ENCODE measurements at regions not wholly inside any gene's neighbourhood (a gene's known extent, or its start where the extent isn't known, plus 50 kb on each side); places are given as distances from the start of the nearest gene placed in this dataset.

DNA sequence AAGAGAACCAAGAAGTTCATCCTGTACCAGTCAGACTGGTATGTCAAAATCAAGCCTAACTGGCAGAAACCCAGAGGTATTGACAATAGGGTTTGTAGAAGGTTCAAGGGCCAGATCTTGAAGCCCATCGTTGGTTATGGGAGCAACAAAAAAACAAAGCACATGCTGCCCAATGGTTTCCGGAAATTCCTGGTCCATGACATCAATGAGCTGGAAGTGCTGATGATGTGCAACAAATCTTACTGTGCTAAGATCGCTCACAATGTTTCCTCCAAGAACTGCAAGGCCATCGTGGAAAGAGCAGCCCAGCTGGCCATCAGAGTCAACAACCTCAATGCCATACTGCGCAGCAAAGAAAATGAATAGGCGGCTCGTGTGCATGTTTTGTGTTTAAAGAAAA is 172.7 kb upstream of the MED14 start:
- H4K8ac ChIP-seq (ENCODE audit: extremely low read depth, insufficient read depth, low read length), result no peak overlapping the region
- no peaks in the 10 kb centered on the region for H3K9me3 ChIP-seq (ENCODE audit: insufficient read depth in 2 of 2, low read depth in 1 of 2, low read length in 1 of 2)
- H2BK120ac ChIP-seq (replicated peaks; ENCODE audit: low read depth, low read length), result no peak overlapping the region
- no peak overlapping the region for H4K91ac ChIP-seq (replicated peaks; ENCODE audit: insufficient read length, low read length)
- POLR2A ChIA-PET (ENCODE audit: partially characterized antibody), result no interaction called here
- no peak overlapping the region for H3K27ac ChIP-seq (ENCODE audit: low read depth, low read length)
- H3K4me2 ChIP-seq (ENCODE audit: insufficient read depth in 1 of 2, low read depth in 2 of 2, low read length in 2 of 2), result no peak overlapping the region
- CTCF ChIA-PET (ENCODE audit: partially characterized antibody), result no interaction called here
- DNase-seq (ENCODE audit: low read depth in 1 of 2, low spot score in 2 of 2), result no peak
- WGBS, 2 experiments (ENCODE audit: extremely low coverage in 1 of 2, insufficient coverage in 1 of 2, insufficient read length in 1 of 2, insufficient replicate concordance in 2 of 2, low coverage in 1 of 2, low lambda C conversion rate in 2 of 2, missing lambda C conversion rate in 1 of 2), result 100% methylated on average over 6 of the region's 7 CpGs; no CpG with 5 or more reads in 1 of the 2 experiments
- H2BK20ac ChIP-seq (ENCODE audit: low read length), result no peak overlapping the region
- FAIRE-seq, result no peak
- no peaks in the 10 kb centered on the region for H3K36me3 ChIP-seq (ENCODE audit: control insufficient read depth in 2 of 4, insufficient read depth in 4 of 4, low read length in 3 of 4)
- H3K56ac ChIP-seq (replicated peaks; ENCODE audit: insufficient read length, low read depth, low read length), result no peak overlapping the region
- H3K18ac ChIP-seq (ENCODE audit: extremely low read depth, low read length), result no peak overlapping the region
- no peak overlapping the region for H2AFZ ChIP-seq (ENCODE audit: low read length)
- H2BK15ac ChIP-seq (ENCODE audit: low read length), result no peak overlapping the region
- H3K23me2 ChIP-seq (ENCODE audit: low read depth, low read length), result no peaks in the 10 kb centered on the region
- TF ChIP-seq CBX5 (IDR thresholded peaks at IDR 0.05; ENCODE audit: low read depth, low read length), result no peak
- no peak for TF ChIP-seq RFX5 (IDR thresholded peaks at IDR 0.05; ENCODE audit: borderline replicate concordance, low read depth, low read length)
- no peak for TF ChIP-seq TAF1 (IDR thresholded peaks at IDR 0.05; ENCODE audit: low read depth, low read length)
- no peak for TF ChIP-seq BACH1 (IDR thresholded peaks at IDR 0.05; ENCODE audit: low read length)
- no peak for TF ChIP-seq TEAD4 (IDR thresholded peaks at IDR 0.05; ENCODE audit: low read depth, low read length)
- TF ChIP-seq KDM4A (IDR thresholded peaks at IDR 0.05; ENCODE audit: low read depth, low read length, severe bottlenecking), result no peak
- TF ChIP-seq SIN3A (conservative IDR thresholded peaks at IDR 0.05 in 1 of 2, IDR thresholded peaks at IDR 0.05 in 1 of 2; ENCODE audit: low read depth in 1 of 2, low read length in 2 of 2), result no peak
- TF ChIP-seq, protein P1, sequence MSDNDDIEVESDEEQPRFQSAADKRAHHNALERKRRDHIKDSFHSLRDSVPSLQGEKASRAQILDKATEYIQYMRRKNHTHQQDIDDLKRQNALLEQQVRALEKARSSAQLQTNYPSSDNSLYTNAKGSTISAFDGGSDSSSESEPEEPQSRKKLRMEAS (IDR thresholded peaks at IDR 0.05), result no peak
- no peak for TF ChIP-seq BCL11A (IDR thresholded peaks at IDR 0.05; ENCODE audit: low read depth in 2 of 2, low read length in 2 of 2)
- no peak for TF ChIP-seq JUND (IDR thresholded peaks at IDR 0.05; ENCODE audit: low read length)
- no peak for TF ChIP-seq SIX5 (IDR thresholded peaks at IDR 0.05; ENCODE audit: low read depth, low read length)
- no peak for TF ChIP-seq SP1 (IDR thresholded peaks at IDR 0.05; ENCODE audit: low read depth, low read length)
- TF ChIP-seq POLR2AphosphoS5 (IDR thresholded peaks at IDR 0.05; ENCODE audit: low read depth, low read length), result no peak
- no peak overlapping the region for H2AK5ac ChIP-seq (ENCODE audit: low read depth, low read length)
- H2BK5ac ChIP-seq (ENCODE audit: low read depth, low read length), result no peak overlapping the region
- no peak overlapping the region for H2BK12ac ChIP-seq (ENCODE audit: low read depth, low read length)
- H3K79me2 ChIP-seq (ENCODE audit: control insufficient read depth in 1 of 2, insufficient read depth in 2 of 2, low read length in 2 of 2), result no peaks in the 10 kb centered on the region
- no peaks in the 10 kb centered on the region for H4K20me1 ChIP-seq (replicated peaks in 1 of 2; ENCODE audit: control insufficient read depth in 1 of 2, insufficient read depth in 2 of 2, low read length in 2 of 2)
- no peak overlapping the region for H3K14ac ChIP-seq (ENCODE audit: insufficient read length)
- no peak overlapping the region for H3K4me3 ChIP-seq (ENCODE audit: extremely low read depth in 1 of 4, insufficient read depth in 2 of 4, low read depth in 3 of 4, low read length in 4 of 4)
- no peak overlapping the region for H4K5ac ChIP-seq (ENCODE audit: insufficient read length, low read depth, low read length)
- H3K79me1 ChIP-seq (ENCODE audit: low read depth, low read length), result no peaks in the 10 kb centered on the region
- H3K4me1 ChIP-seq (replicated peaks in 1 of 4; ENCODE audit: control insufficient read depth in 3 of 4, insufficient read depth in 4 of 4, low read length in 3 of 4), result 0 out of 7 replicates have a peak, but pooled peaks cover 0 to 2% (median 0%) of the 10 kb centered on the region in 4 experiments
- no peak overlapping the region for H3K9ac ChIP-seq (replicated peaks in 1 of 4; ENCODE audit: extremely low read depth in 1 of 4, low read depth in 3 of 4, low read length in 3 of 4)
- no peak overlapping the region for H3K23ac ChIP-seq (ENCODE audit: insufficient read length)
- no peak overlapping the region for H3K4ac ChIP-seq (replicated peaks; ENCODE audit: insufficient read length, low read depth, low read length)
- no peaks in the 10 kb centered on the region for H3K27me3 ChIP-seq (replicated peaks in 1 of 4; ENCODE audit: control insufficient read depth in 3 of 4, extremely low read depth in 1 of 4, insufficient read depth in 3 of 4, low read length in 3 of 4)

Measured in H1 (cell line).